Epithelial cell of esophagus (primary cell): ENCODE measurements at regions not wholly inside any gene's neighbourhood (a gene's known extent, or its start where the extent isn't known, plus 50 kb on each side); places are given as distances from the start of the nearest gene placed in this dataset.
A peak's percentile ranks its signal among the peaks of the same experiment; 100 is the strongest.

Source experiments
- DNase-seq: peaks from one replicate; pipeline ENCODE4 v3.0.0; 2010; ENCODE audit warnings: low read depth
- H3K4me3 ChIP-seq: 2 replicates; pipeline ENCODE4 v1.5.1; 2011; ENCODE audit warnings: mild to moderate bottlenecking, low read length, control low read depth
- TF ChIP-seq, protein P1 (sequence below): IDR thresholded peaks from 2 replicates; pipeline ENCODE4 v1.5.1; 2011; ENCODE audit warnings: low read depth, mild to moderate bottlenecking, low read length, control low read depth, inconsistent platforms; ENCODE audit not compliant: insufficient read depth; ENCODE audit errors: missing control alignments

DNA sequence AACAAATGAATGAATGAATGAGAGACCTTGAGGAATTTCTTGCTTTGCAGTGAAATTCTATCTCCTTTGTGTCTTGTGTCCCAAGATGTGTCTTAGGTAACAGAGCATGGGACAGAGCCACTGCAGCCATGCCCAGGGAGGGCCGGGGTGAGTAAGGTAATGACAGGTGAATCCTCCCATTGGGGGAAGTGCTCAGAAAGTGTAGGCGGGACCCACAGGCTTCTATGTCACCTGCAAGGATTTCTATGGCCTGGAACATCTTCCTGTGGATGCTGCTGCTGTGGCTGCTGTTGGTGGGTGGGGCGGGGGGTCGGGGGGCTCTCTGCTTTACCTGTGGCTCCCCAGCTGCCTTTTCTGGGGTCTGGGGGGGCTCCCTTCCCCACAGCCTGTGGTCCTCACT lies 133.6 kb upstream of the IER5L start:
- no peak overlapping the region for H3K4me3 ChIP-seq
- peak; percentile 14 for DNase-seq
- TF ChIP-seq, protein P1, sequence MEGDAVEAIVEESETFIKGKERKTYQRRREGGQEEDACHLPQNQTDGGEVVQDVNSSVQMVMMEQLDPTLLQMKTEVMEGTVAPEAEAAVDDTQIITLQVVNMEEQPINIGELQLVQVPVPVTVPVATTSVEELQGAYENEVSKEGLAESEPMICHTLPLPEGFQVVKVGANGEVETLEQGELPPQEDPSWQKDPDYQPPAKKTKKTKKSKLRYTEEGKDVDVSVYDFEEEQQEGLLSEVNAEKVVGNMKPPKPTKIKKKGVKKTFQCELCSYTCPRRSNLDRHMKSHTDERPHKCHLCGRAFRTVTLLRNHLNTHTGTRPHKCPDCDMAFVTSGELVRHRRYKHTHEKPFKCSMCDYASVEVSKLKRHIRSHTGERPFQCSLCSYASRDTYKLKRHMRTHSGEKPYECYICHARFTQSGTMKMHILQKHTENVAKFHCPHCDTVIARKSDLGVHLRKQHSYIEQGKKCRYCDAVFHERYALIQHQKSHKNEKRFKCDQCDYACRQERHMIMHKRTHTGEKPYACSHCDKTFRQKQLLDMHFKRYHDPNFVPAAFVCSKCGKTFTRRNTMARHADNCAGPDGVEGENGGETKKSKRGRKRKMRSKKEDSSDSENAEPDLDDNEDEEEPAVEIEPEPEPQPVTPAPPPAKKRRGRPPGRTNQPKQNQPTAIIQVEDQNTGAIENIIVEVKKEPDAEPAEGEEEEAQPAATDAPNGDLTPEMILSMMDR, result no peak

DNA sequence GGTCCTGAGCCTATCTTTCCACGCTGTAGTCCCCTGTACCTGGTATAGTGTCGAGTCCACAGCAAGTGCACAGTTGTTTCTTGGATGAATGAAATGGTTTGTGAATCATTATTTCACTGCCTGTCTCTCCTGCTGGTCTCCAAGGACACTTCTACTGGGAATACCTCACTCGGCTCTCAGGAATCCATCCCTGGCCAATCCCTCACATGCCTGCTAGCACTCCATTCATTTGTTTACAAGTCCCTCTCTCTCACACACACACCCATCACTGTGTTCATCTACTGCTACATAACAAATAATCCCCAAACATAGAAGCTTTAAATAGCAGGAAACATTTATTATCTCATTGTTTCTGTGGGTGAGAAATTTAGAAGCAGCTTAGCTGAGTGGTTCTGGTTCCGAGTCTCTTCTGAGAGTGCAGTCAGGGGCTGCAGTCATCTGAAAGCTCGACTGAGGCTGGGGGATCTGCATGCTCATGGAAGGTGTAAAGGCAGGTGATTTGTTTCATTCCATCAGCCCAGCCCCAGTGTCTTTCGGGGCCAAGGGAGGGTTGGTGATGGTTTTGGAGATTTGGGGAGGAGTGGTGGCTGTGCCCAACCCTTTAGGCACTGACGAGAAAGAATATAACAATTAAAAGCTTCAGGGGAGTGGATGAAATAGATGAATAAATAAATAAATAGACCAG lies 132.7 kb upstream of the IER5L start:
- DNase-seq, result peak; percentile 30
- TF ChIP-seq, protein P1, result no peak
- H3K4me3 ChIP-seq, result no peak overlapping the region

DNA sequence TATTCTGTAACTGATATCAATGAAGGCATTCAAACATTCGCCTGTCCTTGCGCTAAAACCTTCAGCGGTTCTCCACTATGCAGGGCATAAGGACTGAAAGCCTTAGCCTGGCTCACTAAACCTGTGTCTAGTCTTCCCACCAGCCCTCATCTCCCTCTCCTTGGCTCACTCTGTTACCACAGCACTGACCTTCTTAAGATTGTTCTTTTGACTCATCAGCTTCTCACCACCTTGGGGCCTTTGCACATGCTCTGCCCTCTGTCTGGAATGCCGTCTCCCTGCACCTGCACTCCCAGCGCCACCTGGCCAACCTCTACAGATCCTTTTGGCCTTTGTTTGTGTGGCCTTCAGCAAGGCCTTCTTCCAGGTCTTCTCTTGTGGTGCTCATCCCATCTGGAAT lies 131.8 kb upstream of the IER5L start:
- no peak for DNase-seq
- no peak overlapping the region for H3K4me3 ChIP-seq
- TF ChIP-seq, protein P1, result no peak

DNA sequence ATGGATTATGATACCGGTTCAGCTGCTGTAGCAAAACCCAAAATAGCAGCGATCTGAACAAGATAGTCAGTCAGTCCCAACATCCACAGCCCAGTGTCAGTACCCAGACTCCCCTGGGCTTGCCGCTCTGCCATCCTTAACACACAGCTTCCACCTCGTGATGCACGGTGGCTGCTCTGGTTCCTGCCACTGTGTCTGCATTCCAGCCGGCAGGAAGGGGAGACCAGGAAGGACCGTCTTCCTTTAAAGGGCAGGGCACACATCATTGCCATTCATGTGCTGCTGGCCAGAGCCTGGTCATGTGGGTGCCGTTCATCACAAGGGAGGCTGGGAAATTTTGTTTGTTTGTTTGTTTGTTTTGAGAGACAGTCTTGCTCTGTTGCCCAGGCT lies 131.0 kb upstream of the IER5L start:
- H3K4me3 ChIP-seq, result no peak overlapping the region
- TF ChIP-seq, protein P1, result no peak
- DNase-seq, result no peak

DNA sequence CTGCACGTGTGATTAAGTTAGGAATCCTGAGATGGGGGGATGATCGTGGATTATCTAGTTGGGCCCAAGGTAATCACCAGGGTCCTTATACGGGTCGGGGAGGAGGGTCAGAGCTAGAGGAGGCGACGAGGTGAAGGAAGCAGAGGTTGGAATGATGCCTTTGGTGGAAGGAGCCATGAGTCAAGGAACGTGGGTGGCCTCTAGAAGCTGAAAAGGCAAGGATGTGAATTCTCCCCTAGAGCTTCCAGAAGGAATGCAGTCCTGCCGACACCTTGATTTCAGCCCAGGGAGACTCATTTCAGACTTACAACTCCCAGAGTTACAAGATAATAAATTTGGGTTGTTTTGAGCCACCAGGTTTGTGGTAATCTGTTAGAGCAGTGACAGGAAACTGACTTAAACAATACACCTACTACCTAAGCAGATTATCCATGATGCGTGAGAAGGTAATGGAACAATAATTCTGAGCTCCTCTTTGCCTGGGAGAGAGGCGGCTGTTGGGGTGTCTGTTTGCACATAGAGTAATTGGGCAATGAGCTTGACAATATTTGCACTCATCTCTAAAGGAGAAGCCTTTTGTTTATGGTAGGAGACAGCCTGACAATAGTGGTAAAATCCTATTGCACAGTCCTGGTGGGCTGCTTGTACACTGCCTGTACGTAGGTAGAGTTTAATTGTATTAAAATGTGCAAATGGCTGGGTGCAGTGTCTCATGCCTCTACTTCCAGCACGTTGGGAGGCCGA lies 129.3 kb upstream of the IER5L start:
- peak; percentile 32 for DNase-seq
- TF ChIP-seq, protein P1, result no peak
- H3K4me3 ChIP-seq, result no peak overlapping the region

DNA sequence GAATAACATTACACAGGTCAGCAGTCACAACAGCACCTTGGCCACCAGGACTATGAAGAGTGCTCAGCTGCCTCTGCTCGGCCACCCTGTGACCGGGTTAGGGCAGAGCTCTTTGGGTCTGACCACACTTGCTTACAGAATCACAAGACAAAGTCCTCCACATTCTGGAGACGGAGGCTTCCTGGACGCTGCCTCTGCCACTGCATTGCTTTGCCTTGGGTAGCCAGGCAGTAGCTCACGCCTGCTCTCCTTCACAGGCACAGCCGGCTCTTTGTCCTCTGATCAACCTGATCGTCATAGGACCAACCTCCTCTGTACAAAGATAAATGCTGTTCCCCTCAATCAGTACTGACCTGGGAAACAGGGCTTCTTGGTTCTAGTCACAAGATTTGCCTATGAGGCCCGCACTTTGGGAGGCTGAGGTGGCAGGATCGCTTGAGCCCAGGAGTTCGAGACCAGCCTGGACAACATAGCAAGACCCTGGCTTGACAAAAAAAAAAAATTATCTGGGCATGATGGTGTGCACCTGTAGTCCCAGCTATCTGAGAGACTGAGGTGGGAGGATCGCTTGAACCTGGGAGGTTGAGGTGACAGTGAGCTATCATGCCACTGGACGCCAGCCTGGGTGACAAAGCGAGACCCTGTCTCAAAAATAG lies 128.4 kb upstream of the IER5L start:
- no peak for DNase-seq
- TF ChIP-seq, protein P1, result no peak
- H3K4me3 ChIP-seq, result no peak overlapping the region

DNA sequence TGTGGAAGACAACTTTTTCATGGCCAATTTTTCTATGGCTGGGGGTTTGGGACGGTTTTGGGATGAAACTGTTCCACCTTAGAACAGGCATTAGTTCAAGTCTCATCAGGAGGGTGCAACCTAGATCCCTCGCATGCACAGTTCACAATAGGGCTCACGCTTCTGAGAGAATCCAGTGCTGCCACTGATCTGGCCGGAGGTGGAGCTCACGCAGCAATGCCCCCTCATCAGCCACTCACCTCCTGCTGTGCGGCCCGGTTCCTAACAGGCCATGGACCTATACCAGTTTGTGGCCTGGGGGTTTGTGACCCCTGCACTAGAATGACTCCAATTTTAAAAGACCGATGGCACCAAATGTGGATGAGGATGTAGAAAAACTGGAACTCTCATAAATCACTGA lies 127.2 kb upstream of the IER5L start:
- TF ChIP-seq, protein P1, result no peak
- no peak for DNase-seq
- H3K4me3 ChIP-seq, result no peak overlapping the region
